Retinal pigment epithelial cell (primary cell): ENCODE measurements at regions not wholly inside any gene's neighbourhood (a gene's known extent, or its start where the extent isn't known, plus 50 kb on each side); places are given as distances from the start of the nearest gene placed in this dataset.

Experiments used
- DNase-seq: peaks from one replicate; pipeline ENCODE4 v3.0.0-alpha.2; 2010; ENCODE audit warnings: low read depth
- H3K4me3 ChIP-seq: 2 replicates; pipeline ENCODE4 v1.5.1; 2011; ENCODE audit warnings: mild to moderate bottlenecking, low read length, control low read depth, moderate library complexity
- CTCF ChIP-seq: conservative IDR thresholded peaks from 2 replicates; pipeline ENCODE4 v1.5.1; 2011; ENCODE audit warnings: low read depth, low read length, control low read depth, inconsistent platforms

- DNase-seq, result no peak
- no peak overlapping the region for H3K4me3 ChIP-seq
- TF ChIP-seq CTCF, result no peak
Measured at GRCh38 chr18:56377231-56377630, 261.2 kb downstream of the TXNL1 start.

- no peak overlapping the region for H3K4me3 ChIP-seq
- DNase-seq, result no peak
- no peak for TF ChIP-seq CTCF
Measured at GRCh38 chr18:56374007-56374655, 264.3 kb downstream of the TXNL1 start.

- H3K4me3 ChIP-seq, result no peak overlapping the region
- TF ChIP-seq CTCF, result no peak
- no peak for DNase-seq
Measured at GRCh38 chr18:56373601-56374000, 264.8 kb downstream of the TXNL1 start.

- DNase-seq, result no peak
- TF ChIP-seq CTCF, result no peak
- no peak overlapping the region for H3K4me3 ChIP-seq
Measured at GRCh38 chr18:56368066-56368465, 270.3 kb downstream of the TXNL1 start.

GRCh38 chr18:56358608-56359280, 279.6 kb downstream of the TXNL1 start:
- H3K4me3 ChIP-seq, result no peak overlapping the region
- DNase-seq, result no peak
- no peak for TF ChIP-seq CTCF

- no peak for DNase-seq
- TF ChIP-seq CTCF, result no peak
- H3K4me3 ChIP-seq, result no peak overlapping the region
Measured at GRCh38 chr18:56353663-56354260, 284.6 kb downstream of the TXNL1 start.
